Activated CD4-positive, alpha-beta memory T cell treated with anti-CD3 and anti-CD28 coated beads for 36 hours (primary cell): ENCODE measurements at regions not wholly inside any gene's neighbourhood (a gene's known extent, or its start where the extent isn't known, plus 50 kb on each side); places are given as distances from the start of the nearest gene placed in this dataset.

Source experiments
- CTCF ChIA-PET: fragments of 350-600 bp; sonication (Branson Sonifier 250); formaldehyde crosslinking; loops from one replicate; lab custom pipeline; 2021; ENCODE audit warnings: antibody characterized with exemption, inconsistent platforms; lab: Charles Lee
- POLR2A ChIA-PET: fragments of 350-600 bp; sonication (Branson Sonifier 250); formaldehyde crosslinking; loops from one replicate; lab custom pipeline; 2021; ENCODE audit warnings: antibody characterized with exemption; lab: Charles Lee
- DNase-seq: peaks from one replicate; pipeline ENCODE4 v3.0.0-alpha.2; 2020
- H3K27ac Mint-ChIP-seq: one replicate; pipeline ENCODE4 v1.8.0; 2021; ENCODE audit warnings: mixed read lengths
- H3K27me3 Mint-ChIP-seq: one replicate; pipeline ENCODE4 v1.8.0; 2021; ENCODE audit warnings: mixed read lengths
- H3K36me3 Mint-ChIP-seq: one replicate; pipeline ENCODE4 v1.8.0; 2021; ENCODE audit warnings: mixed read lengths
- H3K4me1 Mint-ChIP-seq: one replicate; pipeline ENCODE4 v1.8.0; 2021; ENCODE audit warnings: low read depth, mixed read lengths
- H3K4me3 Mint-ChIP-seq: one replicate; pipeline ENCODE4 v1.8.0; 2021; ENCODE audit warnings: mild to moderate bottlenecking, mixed read lengths
- H3K9me3 Mint-ChIP-seq: one replicate; pipeline ENCODE4 v1.8.0; 2021; ENCODE audit warnings: mixed read lengths
- intact Hi-C: fragments of 100-400 bp; cut with micrococcal nuclease; formaldehyde crosslinking; loops from one replicate; pipeline ENCODE4 v1.15.1; 2023

DNA sequence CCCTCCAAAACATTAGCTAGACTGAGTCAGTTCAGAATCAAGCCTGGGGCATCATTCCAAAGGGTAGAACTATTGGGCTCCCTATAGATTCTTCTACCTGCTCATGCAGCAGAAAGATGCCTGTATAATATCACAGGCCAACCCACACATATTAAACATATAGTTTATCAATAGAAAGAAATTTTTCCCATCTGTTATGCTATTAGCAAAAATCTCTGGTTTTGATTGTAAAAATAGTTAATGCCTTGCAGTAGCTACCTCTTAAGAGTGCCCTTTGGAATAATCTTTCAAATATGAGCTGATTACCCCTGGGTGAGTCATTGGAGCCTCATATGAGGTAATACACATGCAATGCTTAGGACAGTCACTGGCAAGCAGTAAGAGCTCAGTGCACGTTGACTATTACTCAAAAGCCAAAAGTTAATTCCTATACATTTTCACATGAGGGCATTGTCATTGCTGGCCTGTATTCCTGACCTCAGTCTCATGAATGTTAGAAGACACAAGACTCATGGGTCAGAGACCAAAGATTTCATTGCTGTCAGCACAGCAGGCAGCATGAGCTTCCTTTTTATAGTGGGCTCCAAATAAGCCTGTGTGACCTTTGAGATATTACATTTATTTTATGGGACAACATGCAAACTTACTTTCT is 180.0 kb downstream of the FGFR2 start:
- no peaks in the 10 kb centered on the region for H3K4me1 Mint-ChIP-seq
- H3K4me3 Mint-ChIP-seq: no peak overlapping the region
- no peak for DNase-seq
- POLR2A ChIA-PET: no interaction called here
- H3K36me3 Mint-ChIP-seq: no peaks in the 10 kb centered on the region
- no peak overlapping the region for H3K27ac Mint-ChIP-seq
- intact Hi-C loops: no loop called here
- H3K27me3 Mint-ChIP-seq: no peaks in the 10 kb centered on the region
- CTCF ChIA-PET: no interaction called here
- H3K9me3 Mint-ChIP-seq: no peaks in the 10 kb centered on the region

DNA sequence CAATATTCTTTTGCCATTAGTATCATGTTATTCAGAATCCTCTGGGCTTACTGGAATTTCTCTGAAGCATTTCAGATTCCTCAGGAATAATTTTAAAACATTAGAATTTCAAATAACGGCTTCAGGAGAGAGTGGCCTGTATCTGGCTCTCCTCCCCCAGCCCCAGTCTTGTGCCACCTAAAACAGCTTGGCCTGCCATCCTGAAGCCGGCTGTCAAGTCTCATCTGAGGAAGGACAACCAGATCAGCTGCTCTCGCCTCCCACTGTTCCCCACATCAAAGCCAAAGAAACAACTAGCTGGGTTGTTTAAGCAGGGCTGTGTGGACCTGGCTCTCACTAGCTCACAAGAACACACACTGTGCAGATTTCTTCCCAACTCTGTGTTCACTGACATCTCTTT is 178.2 kb downstream of the FGFR2 start:
- POLR2A ChIA-PET: no interaction called here
- H3K27ac Mint-ChIP-seq: no peak overlapping the region
- intact Hi-C loops: no loop called here
- no peak for DNase-seq
- H3K4me1 Mint-ChIP-seq: no peaks in the 10 kb centered on the region
- no peaks in the 10 kb centered on the region for H3K9me3 Mint-ChIP-seq
- no peaks in the 10 kb centered on the region for H3K27me3 Mint-ChIP-seq
- no peak overlapping the region for H3K4me3 Mint-ChIP-seq
- H3K36me3 Mint-ChIP-seq: no peaks in the 10 kb centered on the region
- CTCF ChIA-PET: no interaction called here

DNA sequence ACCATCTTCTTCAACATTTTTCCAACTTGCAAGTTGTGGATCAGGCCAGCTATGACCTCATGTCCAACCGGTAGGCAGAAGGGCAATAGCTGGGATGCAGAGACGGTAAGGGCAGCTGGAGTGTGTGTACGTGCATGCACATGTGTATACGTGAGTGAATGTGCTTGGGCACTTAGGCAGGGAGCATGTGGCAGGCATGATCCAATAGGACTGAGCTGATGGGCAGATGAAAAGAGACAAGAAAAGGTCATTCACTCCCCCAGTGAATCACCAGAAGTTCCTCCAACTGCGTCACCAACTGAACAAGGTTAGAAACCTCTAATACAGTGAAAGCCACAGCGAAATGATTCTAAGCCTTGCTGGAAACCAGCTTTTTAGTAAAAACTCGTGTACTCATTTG is 176.1 kb downstream of the FGFR2 start:
- intact Hi-C loops: no loop called here
- ChIA-PET CTCF (no interaction called here), POLR2A (no interaction called here)
- no peak overlapping the region for H3K27ac Mint-ChIP-seq
- no peaks in the 10 kb centered on the region for H3K36me3 Mint-ChIP-seq
- no peaks in the 10 kb centered on the region for H3K4me1 Mint-ChIP-seq
- no peaks in the 10 kb centered on the region for H3K9me3 Mint-ChIP-seq
- DNase-seq: no peak
- no peaks in the 10 kb centered on the region for H3K27me3 Mint-ChIP-seq
- no peak overlapping the region for H3K4me3 Mint-ChIP-seq

DNA sequence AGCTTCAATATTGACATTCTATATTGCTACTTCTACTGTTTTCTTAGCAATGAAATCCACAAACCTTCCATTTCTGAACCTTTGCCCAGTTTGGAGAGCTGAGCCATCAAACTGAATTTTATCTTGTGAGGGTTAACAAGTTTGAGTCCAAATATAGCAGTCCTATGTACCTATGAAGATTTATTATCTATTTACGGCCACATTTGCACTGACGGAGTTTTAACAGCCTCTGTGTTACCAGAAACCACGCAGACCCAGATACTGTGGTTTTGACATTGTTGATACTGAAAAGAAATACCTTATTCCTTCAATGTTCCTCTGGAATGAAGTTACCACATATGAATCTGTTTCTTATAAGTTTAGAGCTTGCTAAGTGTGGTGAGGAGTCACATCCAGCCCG is 172.6 kb downstream of the FGFR2 start:
- Mint-ChIP-seq H3K27me3 (peaks cover 2% of the 10 kb centered on the region), H3K4me1 (no peaks in the 10 kb centered on the region), H3K36me3 (no peaks in the 10 kb centered on the region), H3K4me3 (no peak overlapping the region), H3K27ac (no peak overlapping the region), H3K9me3 (peaks cover 2% of the 10 kb centered on the region)
- ChIA-PET POLR2A (no interaction called here), CTCF (no interaction called here)
- intact Hi-C loops: no loop called here
- DNase-seq: no peak

DNA sequence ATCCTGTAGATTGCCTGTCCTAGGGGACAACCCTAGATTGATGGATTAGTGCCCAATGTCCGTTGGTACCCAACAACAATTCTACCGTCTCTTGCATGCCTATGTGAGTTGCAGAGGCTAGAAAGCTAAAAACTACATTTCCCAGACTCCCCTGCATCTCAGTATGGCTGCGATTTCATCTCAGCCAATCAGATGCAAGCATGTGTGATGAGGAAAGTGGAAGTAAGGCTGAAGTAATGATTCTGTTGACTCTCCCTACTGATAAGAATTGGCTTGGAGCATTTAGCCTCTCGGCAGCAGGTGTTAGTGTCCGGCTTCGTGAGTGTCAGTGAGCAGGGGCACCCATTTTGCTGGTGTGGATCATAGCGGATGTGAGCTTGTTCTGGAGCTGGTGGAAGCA is 171.9 kb downstream of the FGFR2 start:
- CTCF ChIA-PET: no interaction called here
- H3K4me3 Mint-ChIP-seq: no peak overlapping the region
- H3K4me1 Mint-ChIP-seq: no peaks in the 10 kb centered on the region
- H3K9me3 Mint-ChIP-seq: peaks cover 2% of the 10 kb centered on the region
- no peaks in the 10 kb centered on the region for H3K36me3 Mint-ChIP-seq
- H3K27ac Mint-ChIP-seq: no peak overlapping the region
- POLR2A ChIA-PET: no interaction called here
- intact Hi-C loops: no loop called here
- no peak for DNase-seq
- H3K27me3 Mint-ChIP-seq: peaks cover 3% of the 10 kb centered on the region
